Stimulated activated CD4-positive, alpha-beta T cell treated with anti-CD3 and anti-CD28 coated beads, TNF-alpha, amount 100 ng/mL, for 48 hours (primary cell): ENCODE measurements at regions not wholly inside any gene's neighbourhood (a gene's known extent, or its start where the extent isn't known, plus 50 kb on each side); places are given as distances from the start of the nearest gene placed in this dataset.
"Not testable (repeated sequence)": the region's sequence is repeated elsewhere in the genome, so short reads cannot be mapped to it uniquely, and the experiment has no call there.

Source experiments
- DNase-seq, 3 donors: peaks; one replicate each; pipeline ENCODE4 v3.0.0-alpha.2; 2020; ENCODE audit warnings: low read depth in 3 of 3

DNA sequence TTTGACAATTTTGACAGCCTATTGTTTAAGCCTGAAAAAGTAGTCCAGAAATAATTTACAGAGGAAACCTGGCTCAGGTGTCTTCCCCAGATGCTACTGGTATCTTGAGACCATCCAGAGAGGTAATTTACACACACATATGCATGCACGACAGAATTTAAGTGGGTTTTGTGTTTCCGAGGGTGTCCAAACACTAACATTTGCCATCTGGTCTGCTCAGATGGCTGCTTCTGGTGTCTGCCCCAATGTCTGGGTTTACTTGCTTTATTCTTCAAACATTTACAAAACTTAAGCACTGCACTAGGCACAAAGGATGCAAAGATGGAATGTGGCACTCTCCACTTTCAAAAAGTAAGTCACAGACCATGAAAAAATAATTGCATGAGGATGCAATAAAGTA, 226.6 kb upstream of the EGLN3 start:
- DNase-seq, result no peak

GRCh38 chr14:34175574-34175973, 224.7 kb upstream of the EGLN3 start:
- DNase-seq, result no peak

DNA sequence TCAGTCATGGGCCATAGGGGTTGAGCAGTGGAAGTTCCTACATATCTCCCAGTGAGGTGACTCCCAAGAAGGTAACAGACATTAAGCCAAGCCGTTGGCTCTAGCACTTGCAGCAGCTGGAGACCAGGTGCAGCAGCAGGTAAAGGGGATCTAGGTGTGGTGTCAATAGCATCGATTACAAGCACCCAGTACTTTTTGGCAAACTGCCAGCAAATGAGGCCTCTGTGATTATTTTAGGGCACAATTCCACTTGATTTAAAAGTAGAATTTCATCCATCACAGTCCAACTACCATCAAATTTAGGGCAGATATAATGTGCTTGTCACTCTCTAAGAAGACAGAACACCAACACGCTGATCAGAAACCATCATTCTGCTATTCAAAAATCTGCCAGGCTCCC, 224.1 kb upstream of the EGLN3 start:
- no peak for DNase-seq

- no peak for DNase-seq
Observed at GRCh38 chr14:34173916-34174315, 223.0 kb upstream of the EGLN3 start.

GRCh38 chr14:34172550-34173368, 221.9 kb upstream of the EGLN3 start:
- no peak for DNase-seq

DNA sequence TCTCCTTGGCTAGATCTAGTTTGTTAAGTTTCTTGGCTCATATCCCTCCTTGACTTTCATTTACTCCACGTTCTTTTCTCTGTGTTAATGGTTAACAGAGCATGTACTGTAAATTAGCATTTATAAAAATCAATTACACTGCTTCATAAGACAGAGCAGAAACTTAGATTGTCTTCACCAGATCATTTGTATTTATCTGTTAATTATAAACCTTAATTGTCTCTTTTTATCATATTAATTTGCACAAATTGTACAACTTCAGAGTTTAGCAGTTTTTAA, 221.2 kb upstream of the EGLN3 start:
- DNase-seq, result no peak

- no peak for DNase-seq
Observed at GRCh38 chr14:34171431-34172172, 220.7 kb upstream of the EGLN3 start.

GRCh38 chr14:34170882-34171281, 220.0 kb upstream of the EGLN3 start:
- no peak for DNase-seq

GRCh38 chr14:34169561-34169960, 218.7 kb upstream of the EGLN3 start:
- no peak for DNase-seq

- no peak for DNase-seq
Observed at GRCh38 chr14:34168656-34169055, 217.8 kb upstream of the EGLN3 start.

GRCh38 chr14:34165847-34166350, 215.0 kb upstream of the EGLN3 start:
- DNase-seq, result no peak

- no peak for DNase-seq
Observed at GRCh38 chr14:34164162-34164864, 213.4 kb upstream of the EGLN3 start.

DNA sequence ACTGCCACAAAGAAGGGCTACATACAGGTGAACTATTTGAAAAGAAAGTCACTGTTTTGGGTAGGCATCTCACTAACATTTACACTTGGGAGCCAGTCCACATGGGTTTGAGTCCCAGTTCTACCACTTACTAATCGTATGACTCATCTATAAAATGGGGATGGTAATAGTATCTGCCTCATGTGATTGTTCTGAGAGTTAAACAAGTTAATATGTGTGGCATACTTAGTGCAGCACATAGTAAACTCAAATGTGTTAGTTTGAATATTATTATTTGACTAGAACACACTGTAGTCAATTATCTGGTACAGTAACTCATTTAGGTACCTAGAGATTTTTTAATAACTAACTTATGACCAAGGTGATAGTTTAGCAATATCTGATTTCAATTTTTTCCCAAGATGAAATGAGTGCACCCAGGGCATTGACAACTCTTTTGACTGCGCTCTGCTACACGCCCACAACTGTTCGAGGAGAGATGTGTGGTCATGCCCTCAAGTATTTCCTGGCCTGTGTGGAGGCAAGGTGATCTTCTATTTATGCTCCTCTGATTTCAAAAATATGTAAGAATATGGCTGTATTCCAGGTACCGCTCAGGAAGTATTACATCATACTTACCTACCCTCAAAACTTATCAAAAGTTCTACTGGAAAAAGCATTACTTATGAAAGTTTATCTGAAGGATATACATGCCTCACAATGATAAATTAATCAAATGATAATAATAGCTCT, 210.6 kb upstream of the EGLN3 start:
- no peak for DNase-seq

DNA sequence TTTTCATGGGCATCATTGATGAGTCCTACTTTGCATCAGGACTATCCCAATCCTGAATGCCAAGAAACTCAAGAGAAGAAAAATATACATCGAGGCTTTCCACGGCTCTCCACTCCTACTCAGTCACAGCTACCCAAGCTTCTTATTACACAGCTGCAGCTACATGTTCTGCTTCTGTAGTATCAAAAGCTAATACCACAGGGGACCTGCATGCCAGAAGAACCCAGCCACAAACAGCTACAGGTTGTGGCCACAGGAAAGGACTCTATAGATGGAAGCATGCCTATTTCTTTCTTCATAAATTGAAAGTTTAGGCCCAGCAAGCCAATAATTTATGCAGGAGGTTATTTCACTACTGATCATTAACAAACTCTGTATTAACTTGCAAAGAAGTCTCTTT, 209.7 kb upstream of the EGLN3 start:
- DNase-seq, result no peak

GRCh38 chr14:34157651-34158050, 206.8 kb upstream of the EGLN3 start:
- DNase-seq, result no peak

DNA sequence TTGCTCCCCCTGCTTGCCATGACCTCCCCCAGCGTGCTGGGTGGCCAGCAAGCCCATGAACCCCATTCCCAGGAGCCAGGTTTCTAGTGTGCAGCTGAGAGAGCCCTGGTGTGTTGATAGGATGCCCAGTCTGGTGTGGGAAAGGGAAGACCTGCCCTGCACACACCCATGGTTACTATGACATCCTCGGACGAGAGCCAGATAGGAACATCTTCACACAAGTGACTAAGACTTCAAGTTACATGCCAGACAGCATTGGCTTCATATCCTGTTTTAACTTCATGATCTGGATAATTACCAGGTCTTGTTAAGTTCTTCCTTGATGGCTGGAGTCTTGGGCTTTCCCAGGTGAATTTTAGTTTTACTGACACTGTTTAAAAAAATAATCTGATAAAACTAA, 196.6 kb upstream of the EGLN3 start:
- no peak for DNase-seq

DNA sequence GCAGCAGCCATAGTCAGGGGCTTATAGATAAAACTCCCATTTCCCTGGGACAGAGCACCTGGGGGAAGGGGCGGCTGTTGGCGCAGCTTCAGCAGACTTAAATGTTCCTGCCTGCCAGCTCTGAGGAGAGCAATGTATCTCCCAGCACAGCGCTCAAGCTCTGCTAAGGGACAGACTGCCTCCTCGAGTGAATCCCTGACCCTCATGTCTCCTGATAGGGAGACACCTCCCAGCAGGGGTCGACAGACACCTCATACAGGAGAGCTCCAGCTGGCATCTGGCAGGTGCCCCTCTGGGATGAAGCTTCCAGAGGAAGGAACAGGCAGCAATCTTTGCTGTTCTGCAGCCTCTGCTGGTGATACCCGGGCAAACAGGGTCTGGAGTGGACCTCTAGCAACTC, 189.3 kb upstream of the EGLN3 start:
- not testable (repeated sequence) for DNase-seq

- not testable (repeated sequence) for DNase-seq
Observed at GRCh38 chr14:34139160-34140121, 188.6 kb upstream of the EGLN3 start.

- no peak for DNase-seq
Observed at GRCh38 chr14:34138175-34138574, 187.3 kb upstream of the EGLN3 start.

DNA sequence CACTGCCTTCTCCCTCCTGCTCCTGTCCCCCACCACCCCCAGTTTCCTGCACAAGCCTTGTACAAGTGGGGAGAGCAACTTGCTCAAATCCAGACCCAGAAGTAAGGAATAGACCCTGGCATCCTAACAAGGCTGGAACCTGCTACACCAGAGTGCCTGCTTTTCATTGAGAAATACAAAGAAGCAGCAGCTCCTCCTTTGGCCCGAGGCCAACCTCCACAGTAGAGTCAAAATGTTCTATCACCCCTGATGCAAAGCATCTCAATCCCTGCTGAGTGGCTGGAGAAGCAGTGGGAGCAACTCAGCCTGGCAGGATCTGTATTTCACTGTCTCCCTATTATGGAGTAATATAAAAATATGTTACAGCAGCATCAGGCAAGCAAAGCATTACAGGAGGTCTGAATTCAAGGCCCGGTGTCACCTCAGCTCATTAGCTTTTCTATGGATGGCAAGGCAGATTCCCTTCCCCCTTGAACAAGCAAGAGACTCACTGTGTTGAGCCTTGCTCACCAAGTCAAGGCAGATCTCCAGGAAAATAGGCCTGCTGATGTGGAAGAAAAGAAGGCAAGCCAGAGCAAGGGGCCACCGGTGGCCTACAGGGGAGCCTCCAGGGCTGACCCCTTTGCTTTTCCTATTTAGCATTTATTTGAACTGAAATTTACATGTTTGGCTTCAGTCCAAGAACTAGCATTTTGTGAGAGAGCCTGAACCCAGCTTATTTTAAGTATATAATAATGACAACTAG, 186.3 kb upstream of the EGLN3 start:
- DNase-seq, result no peak
